HG03064 (cell line): ENCODE measurements at regions not wholly inside any gene's neighbourhood (a gene's known extent, or its start where the extent isn't known, plus 50 kb on each side); places are given as distances from the start of the nearest gene placed in this dataset.
A peak's percentile ranks its signal among the peaks of the same experiment; 100 is the strongest.
"Not testable (repeated sequence)": the region's sequence is repeated elsewhere in the genome, so short reads cannot be mapped to it uniquely, and the experiment has no call there.

Source experiments
- ATAC-seq: cut with Tn5 transposase; IDR thresholded peaks from one replicate; pipeline ENCODE4 v1.9.1; 2021; ENCODE audit warnings: low read depth; ENCODE audit not compliant: unreplicated experiment

DNA sequence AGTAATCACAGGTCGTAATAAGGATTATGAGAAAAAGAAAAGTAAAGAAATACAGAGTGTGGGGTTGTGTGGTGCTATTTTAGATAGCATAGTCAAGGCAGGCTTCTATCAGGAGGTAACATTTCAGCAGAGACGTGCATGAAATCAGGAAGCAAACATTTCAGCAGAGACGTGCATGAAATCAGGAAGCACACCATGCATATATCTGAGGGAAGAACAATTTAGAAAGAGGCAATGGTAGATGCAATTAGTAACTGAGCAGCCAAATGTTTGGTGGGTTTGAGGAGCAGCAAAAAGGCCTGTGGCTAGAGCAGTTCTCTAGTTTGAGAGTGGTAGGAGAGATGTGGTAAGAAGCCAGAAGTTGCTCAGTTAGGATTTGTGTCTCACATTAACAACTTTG is 713.7 kb downstream of the ADCYAP1 start:
- no peak for ATAC-seq

DNA sequence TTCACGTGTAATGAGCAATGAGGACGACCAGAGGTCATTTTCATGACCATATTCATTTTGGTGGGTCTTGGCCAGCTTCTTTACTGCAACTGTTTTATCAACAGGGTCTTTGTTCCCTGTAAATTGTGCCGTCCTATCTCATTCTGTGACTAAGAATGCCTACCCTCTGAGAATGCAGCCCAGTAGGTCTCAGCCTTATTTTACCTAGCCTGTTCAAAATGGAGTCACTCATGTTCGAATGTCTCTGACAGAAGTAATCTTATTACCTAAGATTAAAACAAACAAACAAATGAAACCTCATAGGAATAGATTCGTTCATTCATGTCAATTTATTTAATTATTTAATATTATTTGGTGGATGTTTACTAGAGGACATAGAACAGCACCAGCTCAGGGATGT is 714.8 kb downstream of the ADCYAP1 start:
- no peak for ATAC-seq

DNA sequence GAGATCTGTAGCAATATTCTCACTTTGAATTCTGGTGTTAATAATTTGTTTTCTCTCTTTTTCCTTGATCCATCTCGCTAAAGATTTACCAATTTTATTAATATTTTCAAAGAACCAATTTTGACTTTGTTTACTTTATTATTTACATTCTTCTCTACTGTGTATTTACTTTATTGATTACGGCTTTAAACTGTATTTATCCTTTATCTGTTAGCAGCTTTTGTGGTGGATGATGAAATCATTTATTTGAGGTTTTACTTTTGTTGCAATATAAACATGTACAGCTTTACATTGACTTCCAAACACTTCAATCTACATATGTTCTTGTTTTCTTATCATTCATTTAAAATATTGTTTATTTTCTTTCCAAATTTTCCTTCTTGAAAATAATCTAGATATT is 719.9 kb downstream of the ADCYAP1 start:
- ATAC-seq: no peak

DNA sequence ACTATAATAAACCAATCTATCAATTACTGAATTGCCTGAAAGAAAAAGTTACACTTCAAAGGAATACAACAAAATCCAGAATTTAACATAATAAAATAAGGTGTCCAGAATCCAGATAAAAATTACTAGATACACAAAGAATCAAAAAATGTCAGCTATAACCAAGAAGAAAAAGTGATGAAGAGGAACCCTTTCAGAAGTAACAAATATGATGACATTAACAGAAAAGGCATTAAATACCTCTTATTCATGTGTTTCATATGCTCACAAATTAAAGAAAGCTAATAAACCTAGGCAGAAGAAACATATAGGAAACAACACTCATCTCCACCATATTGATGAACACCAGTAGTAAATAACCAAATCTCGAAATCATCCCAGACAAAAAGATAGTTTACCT is 722.8 kb downstream of the ADCYAP1 start:
- ATAC-seq: no peak

DNA sequence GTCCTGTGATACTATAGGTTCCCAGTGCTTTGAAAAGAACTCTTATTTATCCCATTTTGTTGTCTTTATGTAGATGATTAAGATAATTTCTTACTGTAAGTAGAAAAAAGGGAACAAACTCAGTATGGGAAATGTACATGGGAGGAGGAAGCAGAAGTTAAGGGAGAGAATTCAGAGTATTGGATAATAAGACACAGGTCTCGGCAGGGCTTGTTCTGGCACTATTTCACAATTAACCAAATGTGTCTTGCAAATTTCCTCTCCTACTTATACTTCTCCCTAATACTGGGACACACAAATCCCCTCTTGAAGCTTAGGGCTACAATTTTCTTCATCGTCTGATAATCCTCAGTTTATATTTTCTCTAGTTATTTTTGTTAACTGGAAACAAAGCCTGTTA is 744.0 kb downstream of the ADCYAP1 start:
- ATAC-seq: no peak

DNA sequence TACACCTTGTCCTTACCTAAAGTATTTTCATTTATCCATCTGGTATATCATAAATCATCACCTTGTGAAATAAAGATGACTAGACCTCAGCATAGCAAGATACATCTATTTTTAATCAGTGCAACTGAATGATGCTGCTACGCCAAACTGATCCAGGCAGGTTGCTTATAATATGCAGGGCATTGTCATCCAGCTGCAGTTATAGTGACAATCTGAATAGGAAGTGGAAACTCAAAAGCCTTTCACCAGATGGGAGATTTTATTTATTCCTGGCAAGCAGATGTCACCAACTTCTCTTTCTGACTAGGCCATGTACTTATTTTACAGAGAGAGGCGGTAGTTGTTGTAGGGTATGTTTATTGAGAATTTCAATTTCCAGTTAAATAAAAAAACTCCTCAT is 747.3 kb downstream of the ADCYAP1 start:
- no peak for ATAC-seq

DNA sequence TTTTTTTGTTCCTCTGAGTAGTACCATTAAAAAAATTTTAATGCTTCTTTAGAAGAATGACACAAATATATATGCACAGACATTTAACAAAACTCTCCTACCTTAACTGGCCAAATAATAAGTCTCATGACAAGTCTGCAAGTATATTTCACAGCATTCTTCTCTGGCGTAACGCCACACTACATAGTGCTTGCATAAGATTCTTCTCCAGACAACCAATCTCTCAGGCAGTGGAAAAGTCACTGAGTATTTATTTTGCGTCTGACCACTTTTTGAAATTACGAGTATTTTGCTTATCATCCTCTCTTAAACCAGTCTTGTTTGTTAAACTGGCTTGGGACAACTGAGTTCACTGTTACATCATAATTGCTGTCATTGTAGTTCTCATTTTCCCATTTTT is 749.2 kb downstream of the ADCYAP1 start:
- no peak for ATAC-seq

DNA sequence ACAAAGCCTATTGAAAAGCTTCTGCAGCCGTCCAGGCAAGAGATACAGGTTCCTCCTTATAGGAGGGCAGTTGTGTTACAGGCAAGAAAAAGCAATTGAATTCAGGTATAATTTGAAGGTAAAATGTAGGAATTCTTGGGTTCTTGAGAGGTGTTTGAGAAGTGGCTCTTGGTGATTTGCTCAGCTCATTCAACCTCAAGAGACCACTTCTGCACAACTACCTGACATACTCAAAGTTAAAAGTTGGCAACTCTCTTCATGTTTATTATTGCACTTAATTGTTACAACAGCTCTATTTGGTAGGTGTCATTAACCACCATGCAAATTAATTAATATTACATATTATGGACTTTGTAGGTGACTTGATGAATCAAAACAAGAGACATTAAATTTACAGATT is 753.2 kb downstream of the ADCYAP1 start:
- no peak for ATAC-seq

DNA sequence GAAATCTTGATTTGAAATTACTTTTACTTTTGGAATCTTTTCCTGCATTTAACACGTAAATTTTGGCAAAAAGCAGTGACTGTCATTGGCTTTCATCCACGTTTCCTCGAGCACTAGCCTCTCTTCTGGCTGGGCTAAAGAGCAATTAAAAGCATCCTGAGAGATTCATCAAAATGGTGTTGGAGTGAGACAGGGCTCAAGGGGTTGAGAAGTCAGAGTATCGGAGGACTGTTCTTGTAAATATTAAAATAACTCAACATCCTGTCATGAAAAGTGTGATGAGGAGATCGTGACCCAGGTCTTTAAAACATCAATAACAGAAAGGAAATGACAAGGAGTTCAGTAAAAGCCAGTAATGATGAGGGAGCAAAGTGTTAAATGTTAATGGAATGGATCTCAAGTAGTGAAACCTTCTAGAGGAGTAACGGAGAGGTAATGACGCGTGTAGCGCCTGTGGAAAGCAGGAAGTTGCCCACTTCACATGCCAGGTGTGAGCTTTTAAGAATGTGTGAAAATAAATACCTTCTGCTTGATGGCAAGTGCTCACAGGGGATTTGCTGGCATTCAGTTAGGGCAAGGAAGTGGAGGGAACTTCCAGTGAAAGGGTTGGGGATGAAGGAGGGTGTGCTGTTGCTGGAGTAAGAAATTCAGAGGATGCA is 754.4 kb downstream of the ADCYAP1 start:
- no peak for ATAC-seq

DNA sequence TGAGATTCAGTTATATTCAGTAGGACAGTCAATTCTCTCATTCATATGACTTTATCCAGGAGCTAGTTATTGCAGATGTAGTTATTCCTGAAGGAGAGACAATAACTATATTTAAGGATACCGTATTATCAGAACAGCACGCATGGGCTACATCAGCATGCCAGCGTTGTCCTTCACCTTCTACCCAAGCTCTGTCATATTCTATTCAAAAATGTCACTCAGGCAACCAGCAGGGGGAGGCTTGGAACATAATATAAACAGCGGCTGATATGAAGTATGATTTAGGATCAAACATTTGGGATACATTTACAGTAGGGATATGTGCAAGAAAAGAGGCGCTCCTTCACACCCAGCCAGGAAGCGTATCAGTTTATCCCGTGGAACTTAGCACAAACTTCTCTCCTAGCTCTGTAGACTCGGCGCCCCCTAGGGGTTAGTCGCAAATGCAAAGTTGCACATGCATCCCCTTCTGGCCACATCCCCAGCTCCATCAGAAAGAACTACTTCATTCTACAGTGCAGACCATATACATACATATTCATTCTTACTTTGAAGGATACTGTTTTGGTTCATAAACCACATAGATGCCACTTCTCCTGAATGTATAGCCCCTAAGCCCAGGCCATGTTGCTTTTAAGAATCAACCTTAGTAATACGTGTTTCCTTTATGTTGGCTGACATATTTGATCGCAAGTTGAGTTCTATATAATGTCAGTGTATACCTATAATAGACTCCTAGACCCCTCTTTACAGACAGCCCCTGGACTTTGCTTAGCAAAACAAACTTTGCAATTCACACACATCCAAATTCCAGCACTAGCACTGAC is 759.4 kb downstream of the ADCYAP1 start:
- peak; percentile 62 for ATAC-seq

DNA sequence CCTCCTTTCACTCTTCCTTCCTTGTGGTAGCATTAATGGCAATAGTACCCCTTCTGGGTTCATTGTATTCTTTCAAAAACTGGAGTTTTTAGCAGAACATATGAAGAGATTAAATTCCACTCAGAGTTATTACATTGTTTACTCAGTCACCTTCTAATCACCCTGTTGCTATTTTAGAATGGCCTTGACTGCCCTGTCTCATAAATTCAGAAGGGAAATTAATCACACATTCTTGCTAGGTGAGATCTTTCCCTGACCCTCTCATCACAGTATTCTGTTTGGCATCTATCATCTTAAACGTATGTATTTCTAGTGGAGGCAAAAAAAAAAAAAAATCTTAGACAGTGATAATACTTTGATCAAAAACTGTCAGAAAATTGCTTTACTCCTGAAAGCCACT is 760.4 kb downstream of the ADCYAP1 start:
- no peak for ATAC-seq

DNA sequence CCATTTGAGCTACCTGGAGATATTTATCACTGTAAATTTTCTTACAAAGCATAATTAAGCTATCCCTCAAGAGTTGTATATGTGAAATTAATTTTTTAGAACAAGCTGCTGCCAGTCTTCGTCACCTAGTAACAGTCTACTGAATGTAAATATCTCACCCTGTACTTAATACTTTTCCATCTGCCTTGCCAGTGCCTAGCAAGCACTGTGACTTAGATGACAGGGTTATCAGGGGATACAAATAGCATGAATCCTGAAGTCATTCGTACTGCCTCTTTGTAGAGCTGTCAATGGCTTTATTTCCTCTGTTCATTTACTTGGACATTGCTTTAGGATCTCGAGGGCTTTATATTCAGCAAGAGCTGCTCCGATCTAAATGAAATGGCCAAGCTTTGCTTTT is 763.6 kb downstream of the ADCYAP1 start:
- no peak for ATAC-seq

DNA sequence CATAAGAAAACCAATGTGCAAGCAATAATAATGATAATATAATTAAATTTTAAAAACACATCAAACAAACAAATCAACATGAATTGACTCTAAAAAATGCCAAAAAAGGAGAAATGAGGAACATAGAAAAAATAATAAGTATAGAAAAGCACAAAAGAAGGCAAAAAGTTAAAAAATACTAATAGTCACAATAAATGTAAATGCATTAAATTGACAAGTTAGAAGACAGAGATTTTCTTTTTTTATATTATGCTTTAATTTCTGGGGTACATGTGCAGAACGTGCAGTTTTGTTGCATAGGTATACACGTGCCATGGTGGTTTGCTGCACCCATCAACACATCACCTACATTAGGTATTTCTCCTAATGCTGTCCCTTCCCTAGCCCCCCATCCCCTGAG is 767.0 kb downstream of the ADCYAP1 start:
- ATAC-seq: not testable (repeated sequence)

DNA sequence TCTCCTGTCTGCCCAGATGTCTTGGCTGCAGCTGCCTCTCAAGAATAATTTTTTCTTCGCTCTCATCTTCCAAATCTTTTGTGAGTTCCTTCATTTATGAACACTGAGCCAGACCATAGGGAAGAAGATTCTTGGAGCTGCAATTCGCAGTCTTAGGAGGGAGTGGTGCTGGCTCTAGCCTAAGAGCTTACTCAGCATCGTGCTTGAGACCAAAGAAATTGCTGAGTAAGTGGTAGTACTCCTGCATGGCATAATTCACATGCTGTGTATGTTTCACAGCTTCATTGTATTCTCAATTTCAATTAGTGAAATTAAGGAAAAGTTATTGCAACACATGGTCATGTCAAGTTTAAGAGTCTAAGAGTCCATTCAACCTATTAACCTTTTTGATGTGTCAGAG is 771.7 kb downstream of the ADCYAP1 start:
- ATAC-seq: no peak

DNA sequence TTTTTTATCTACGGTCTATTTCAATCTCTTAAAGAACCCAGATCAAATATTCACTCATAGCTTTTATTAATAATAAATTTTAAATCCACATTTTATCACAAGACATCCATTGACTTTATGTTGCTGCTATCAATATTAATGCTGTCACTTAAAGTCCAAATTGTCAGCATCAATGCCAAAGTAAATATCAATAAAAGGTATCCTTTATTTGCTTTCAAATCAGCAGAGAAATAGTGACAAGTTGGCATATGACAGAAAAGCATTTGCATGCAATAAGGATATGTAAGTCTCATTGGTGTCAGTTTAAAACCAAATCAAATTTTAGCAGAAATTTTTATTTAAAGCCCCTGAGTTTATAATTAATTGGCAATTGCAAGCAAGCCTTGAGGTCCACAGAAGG is 775.4 kb downstream of the ADCYAP1 start:
- no peak for ATAC-seq

DNA sequence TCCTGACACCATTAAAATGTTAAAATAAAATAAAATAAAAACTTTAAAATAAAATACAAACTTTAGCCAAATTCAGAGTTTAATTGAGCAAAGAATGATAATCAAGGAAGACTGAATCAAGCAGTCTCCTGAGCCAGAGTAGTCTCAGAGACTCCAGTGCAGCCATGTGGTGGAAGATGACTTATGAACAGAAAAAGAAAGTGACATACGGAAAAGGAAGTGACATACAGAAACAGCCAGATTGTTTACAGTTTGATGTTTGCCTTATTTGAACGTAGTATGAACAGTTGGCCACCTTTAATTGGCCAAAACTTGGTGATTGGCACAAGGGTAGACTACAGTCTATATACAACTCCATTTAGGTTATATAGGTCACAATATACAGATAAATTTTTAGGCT is 787.2 kb downstream of the ADCYAP1 start:
- ATAC-seq: no peak

DNA sequence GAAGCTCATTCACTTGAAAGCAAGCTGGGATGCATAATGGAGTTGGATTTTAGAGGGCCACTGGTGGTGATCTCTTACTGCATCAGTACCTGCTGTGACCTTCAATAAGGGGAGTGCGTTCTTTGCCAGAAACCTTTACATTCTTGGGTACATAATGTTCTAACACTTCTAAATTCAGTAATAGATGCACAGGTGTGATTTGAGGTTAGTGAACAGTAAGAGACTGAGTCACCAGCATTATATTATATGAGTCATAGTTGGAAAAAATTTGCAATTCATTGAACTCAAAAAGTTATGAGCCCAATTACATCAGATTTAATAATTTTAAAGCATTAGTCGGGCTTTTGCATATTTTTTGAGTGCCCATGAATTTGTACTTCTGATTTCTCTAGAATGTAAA is 803.3 kb downstream of the ADCYAP1 start:
- ATAC-seq: no peak

DNA sequence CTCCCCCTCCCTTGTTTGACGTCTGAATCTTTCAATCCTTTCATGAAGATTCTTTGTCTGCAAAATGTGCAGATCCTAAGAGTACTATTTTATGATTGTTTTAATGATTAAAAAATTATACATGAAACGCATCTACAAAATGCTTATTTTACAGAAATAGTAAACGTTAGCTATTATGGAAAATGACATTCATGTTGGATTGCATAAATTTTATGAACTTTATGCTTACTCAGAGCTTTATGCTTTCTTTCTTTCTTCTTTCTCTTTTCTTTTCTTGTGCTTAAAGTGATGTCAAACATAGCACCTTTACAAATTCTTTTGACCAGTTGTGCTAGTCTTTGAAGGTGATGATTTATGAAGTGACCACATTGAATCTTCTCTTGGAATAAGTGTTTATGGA is 805.4 kb downstream of the ADCYAP1 start:
- no peak for ATAC-seq

DNA sequence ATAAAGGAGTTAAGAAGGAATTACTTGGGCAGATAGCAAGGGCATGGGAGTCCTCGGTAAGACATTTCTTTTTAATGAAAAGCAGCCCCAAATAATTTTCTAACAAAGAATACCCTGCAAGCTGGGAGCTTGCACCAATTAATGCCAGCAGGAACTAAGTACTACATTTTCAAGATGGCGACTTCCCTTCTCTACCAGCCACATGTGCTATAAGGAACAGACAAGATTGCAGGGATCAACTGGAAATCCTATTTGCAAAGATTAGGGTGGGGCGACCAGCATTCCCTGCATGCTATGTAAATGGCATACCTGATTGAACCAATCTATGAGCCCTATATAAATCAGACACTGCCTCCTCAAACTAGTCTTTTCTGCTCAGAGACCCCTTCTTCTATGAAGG is 827.5 kb downstream of the ADCYAP1 start:
- ATAC-seq: no peak

DNA sequence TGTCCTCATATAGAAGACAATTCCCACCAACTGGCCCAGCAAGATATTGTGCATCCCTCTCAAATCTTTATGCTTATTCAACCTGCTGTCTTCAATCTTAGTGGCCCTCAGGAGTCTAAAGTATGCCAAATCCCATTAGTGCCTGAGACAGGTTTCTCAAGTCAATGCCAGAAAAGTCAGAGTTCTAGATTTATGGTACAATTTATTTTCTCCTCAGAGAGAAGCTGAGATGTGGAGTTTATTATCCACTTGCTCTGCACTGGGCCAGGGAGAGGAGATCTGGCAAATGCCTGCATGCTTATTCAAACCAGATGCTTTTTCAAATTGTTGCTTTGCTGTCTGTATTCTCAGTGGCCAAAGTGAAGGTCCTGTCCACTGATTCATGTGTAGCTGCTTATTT is 825.2 kb downstream of the METTL4 start:
- no peak for ATAC-seq

DNA sequence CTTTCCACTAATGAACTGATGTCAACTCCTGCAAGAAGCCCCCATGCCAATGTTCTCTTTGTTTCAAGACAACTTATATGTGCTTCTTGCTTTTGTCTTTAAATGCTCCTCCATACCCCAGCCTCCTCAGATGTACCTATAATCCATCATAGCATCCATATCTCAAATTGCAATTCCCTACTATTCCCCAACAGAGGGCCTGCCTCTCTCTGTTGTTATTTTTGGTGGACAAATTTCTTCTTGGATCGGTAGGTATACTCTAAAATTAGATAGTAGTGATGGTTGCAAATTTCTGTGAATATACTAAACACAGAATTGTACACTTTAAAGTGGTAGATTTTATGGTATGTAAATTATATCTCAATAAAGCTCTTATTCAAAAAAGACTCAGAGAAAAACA is 820.1 kb downstream of the METTL4 start:
- no peak for ATAC-seq

DNA sequence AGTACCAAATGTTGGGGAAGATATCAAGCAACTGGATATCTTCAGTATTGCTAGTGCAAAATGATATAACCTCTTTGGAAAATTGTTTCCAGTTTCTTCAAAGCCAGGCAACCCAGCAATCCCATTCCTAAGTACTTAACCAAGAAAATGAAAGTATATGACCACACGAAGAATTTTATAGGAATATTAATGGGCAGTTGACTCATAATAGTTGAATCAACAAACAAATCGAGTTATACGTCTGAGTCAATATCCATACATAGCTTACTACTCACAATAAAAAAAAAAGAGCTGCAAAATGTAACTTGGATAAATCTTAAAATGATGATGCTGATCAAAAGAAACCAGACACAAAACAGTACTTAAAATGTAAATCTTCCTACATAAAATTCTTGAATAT is 810.4 kb downstream of the METTL4 start:
- ATAC-seq: no peak
